A549 (cell line): ENCODE measurements at regions not wholly inside any gene's neighbourhood (a gene's known extent, or its start where the extent isn't known, plus 50 kb on each side); places are given as distances from the start of the nearest gene placed in this dataset.

Source experiments
- ATAC-seq, 2 experiments: fragments of 200-7000 bp in 1 of 2; fragments of >200 bp in 1 of 2; cut with Nextera tagmentation in 1 of 2; cut with Tn5 transposase in 1 of 2; 3 replicates each; pipeline versions ENCODE4 v1.8.0 to v1.9.1; 2018 to 2020; ENCODE audit warnings: mild to moderate bottlenecking in 1 of 2, moderate library complexity in 1 of 2
- CTCF ChIA-PET: fragments of 300-600 bp; sonication (Branson Sonifier 250); formaldehyde crosslinking; extraction: SDS; loops from one replicate; lab custom pipeline; 2021; ENCODE audit warnings: antibody characterized with exemption, inconsistent platforms; lab: Yijun Ruan, JAX
- POLR2A ChIA-PET: fragments of 350-600 bp; formaldehyde crosslinking; extraction: SDS; loops from one replicate; lab custom pipeline; 2021; ENCODE audit warnings: antibody characterized with exemption, inconsistent platforms; lab: Yijun Ruan, JAX
- DNase-seq, 2 experiments: peaks; one replicate each; pipeline versions ENCODE4 v3.0.0 to v3.0.0-alpha.2; 2011 to 2016; ENCODE audit warnings: low read depth in 1 of 2, low spot score in 1 of 2
- FAIRE-seq: peaks from 2 replicates; lab custom pipeline; 2011; peaks lifted over from hg19 to GRCh38; lab: Jason Lieb, UNC
- H3K27ac ChIP-seq, 2 experiments: fragments of >200 bp; sonication (Bioruptor Twin); formaldehyde crosslinking; 3 replicates each; pipeline ENCODE4 v1.5.1; 2016 to 2017
- H3K4me1 ChIP-seq: fragments of >200 bp; sonication (Bioruptor Twin); formaldehyde crosslinking; 3 replicates; pipeline ENCODE4 v1.6.1; 2016
- H3K4me2 ChIP-seq: fragments of >200 bp; sonication (Bioruptor Twin); formaldehyde crosslinking; 3 replicates; pipeline ENCODE4 v1.6.1; 2016
- H3K4me3 ChIP-seq: fragments of >200 bp; sonication (Bioruptor Twin); formaldehyde crosslinking; 3 replicates; pipeline ENCODE4 v1.5.1; 2016
- H3K9me3 ChIP-seq: fragments of >200 bp; sonication (Bioruptor Twin); formaldehyde crosslinking; 3 replicates; pipeline ENCODE4 v1.6.1; 2016
- BHLHE40 ChIP-seq: IDR thresholded peaks from 2 replicates; pipeline ENCODE4 v1.6.1; 2012; ENCODE audit warnings: low read depth, low read length, inconsistent platforms
- CBX2 ChIP-seq: fragments of 200-600 bp; sonication (generic); IDR thresholded peaks from 2 replicates; pipeline ENCODE4 v1.6.1; 2016; ENCODE audit warnings: low read depth, mild to moderate bottlenecking, borderline replicate concordance
- CBX8 ChIP-seq: fragments of 200-600 bp; sonication (generic); IDR thresholded peaks from 2 replicates; pipeline ENCODE4 v1.6.1; 2016
- CHD2 ChIP-seq: fragments of 150-350 bp; IDR thresholded peaks from 2 replicates; pipeline ENCODE4 v1.6.1; 2014; ENCODE audit warnings: low read length; ENCODE audit not compliant: partially characterized antibody
- CHD4 ChIP-seq: fragments of 200-600 bp; sonication (generic); IDR thresholded peaks from 2 replicates; pipeline ENCODE4 v1.6.1; 2016; ENCODE audit warnings: antibody characterized with exemption, mild to moderate bottlenecking, borderline replicate concordance
- EHMT2 ChIP-seq: fragments of 200-600 bp; sonication (generic); IDR thresholded peaks from 2 replicates; pipeline ENCODE4 v1.6.1; 2016; ENCODE audit warnings: antibody characterized with exemption, low read depth, mild to moderate bottlenecking, moderate library complexity
- ESRRA ChIP-seq: fragments of 150-350 bp; IDR thresholded peaks from 2 replicates; pipeline ENCODE4 v1.6.1; 2014; ENCODE audit warnings: mild to moderate bottlenecking, low read length, borderline replicate concordance
- FOSL2 ChIP-seq, 2 experiments: fragments of 450-650 bp in 1 of 2; fragments of >200 bp in 1 of 2; sonication (Bioruptor Twin) in 1 of 2; formaldehyde crosslinking; IDR thresholded peaks; 2 replicates each; pipeline versions ENCODE4 v1.5.0 to v1.6.1; 2016 to 2020; ENCODE audit warnings: mild to moderate bottlenecking in 1 of 2, moderate library complexity in 1 of 2
- FOXS1 ChIP-seq: fragments of 250-450 bp; sonication (Bioruptor Pico); IDR thresholded peaks from 2 replicates; pipeline ENCODE4 v1.5.0; 2020; ENCODE audit warnings: mild to moderate bottlenecking, moderate library complexity
- GATA3 ChIP-seq: IDR thresholded peaks from 2 replicates; pipeline ENCODE4 v1.6.1; 2012; ENCODE audit warnings: borderline replicate concordance
- HDAC2 ChIP-seq: fragments of 200-600 bp; sonication (generic); IDR thresholded peaks from 2 replicates; pipeline ENCODE4 v1.6.1; 2016
- HOXB5 ChIP-seq: fragments of 250-450 bp; sonication (Bioruptor Pico); IDR thresholded peaks from 2 replicates; pipeline ENCODE4 v1.5.0; 2020; ENCODE audit warnings: mild to moderate bottlenecking, moderate library complexity
- JUNB ChIP-seq: fragments of >200 bp; sonication (Bioruptor Twin); formaldehyde crosslinking; IDR thresholded peaks from 2 replicates; pipeline ENCODE4 v1.6.1; 2016
- KDM5A ChIP-seq: fragments of 200-600 bp; sonication (generic); IDR thresholded peaks from 2 replicates; pipeline ENCODE4 v1.6.1; 2016; ENCODE audit warnings: antibody characterized with exemption, mild to moderate bottlenecking
- NPAS2 ChIP-seq: fragments of 250-450 bp; sonication (Bioruptor Pico); IDR thresholded peaks from 2 replicates; pipeline ENCODE4 v1.8.0; 2022; ENCODE audit warnings: mild to moderate bottlenecking, moderate library complexity, borderline replicate concordance
- RCOR1 ChIP-seq: fragments of 150-350 bp; IDR thresholded peaks from 2 replicates; pipeline ENCODE4 v1.6.1; 2014; ENCODE audit warnings: antibody characterized with exemption, low read length, low read depth
- RNF2 ChIP-seq: fragments of 200-600 bp; sonication (generic); IDR thresholded peaks from 2 replicates; pipeline ENCODE4 v1.6.1; 2016; ENCODE audit warnings: low read depth, mild to moderate bottlenecking, antibody characterized with exemption, moderate library complexity, borderline replicate concordance
- SMC3 ChIP-seq: fragments of >200 bp; sonication (Bioruptor Twin); formaldehyde crosslinking; IDR thresholded peaks from 3 replicates; pipeline ENCODE4 v1.6.1; 2018; ENCODE audit warnings: inconsistent platforms
- SREBF2 ChIP-seq: fragments of 450-650 bp; IDR thresholded peaks from 2 replicates; pipeline ENCODE4 v1.6.1; 2014; ENCODE audit warnings: mild to moderate bottlenecking, moderate library complexity
- ZFP36 ChIP-seq: fragments of 450-650 bp; IDR thresholded peaks from 2 replicates; pipeline ENCODE4 v1.6.1; 2014; ENCODE audit warnings: borderline replicate concordance; ENCODE audit not compliant: partially characterized antibody
- WGBS: methylation state at CpG from one replicate; pipeline ENCODE4 v1.1.6; 2017; ENCODE audit errors: missing lambda C conversion rate; 5-methylcytosine and 5-hydroxymethylcytosine counted together
- TF ChIP-seq, protein P1 (sequence below): fragments of >200 bp; sonication (Bioruptor Twin); formaldehyde crosslinking; IDR thresholded peaks from 3 replicates; pipeline ENCODE4 v1.6.1; 2016
- TF ChIP-seq, protein P2 (sequence below): IDR thresholded peaks from 2 replicates; pipeline ENCODE4 v1.6.1; 2012; ENCODE audit warnings: low read depth, borderline replicate concordance
- TF ChIP-seq, protein P3 (sequence below): fragments of >200 bp; sonication (Bioruptor Twin); formaldehyde crosslinking; IDR thresholded peaks from 2 replicates; pipeline ENCODE4 v1.6.1; 2016
- TF ChIP-seq, protein P4 (sequence below): fragments of >200 bp; sonication (Bioruptor Twin); formaldehyde crosslinking; IDR thresholded peaks from 3 replicates; pipeline ENCODE4 v1.5.1; 2016
- TF ChIP-seq, protein P5 (sequence below): fragments of 250-450 bp; sonication (Bioruptor Pico); IDR thresholded peaks from 2 replicates; pipeline ENCODE4 v1.5.0; 2020; ENCODE audit warnings: low read depth, mild to moderate bottlenecking, moderate library complexity
- TF ChIP-seq, protein P6 (sequence below): fragments of 250-450 bp; sonication (Bioruptor Pico); IDR thresholded peaks from 2 replicates; pipeline ENCODE4 v1.5.0; 2021; ENCODE audit warnings: mild to moderate bottlenecking, moderate library complexity, borderline replicate concordance
- TF ChIP-seq, protein P7 (sequence below): IDR thresholded peaks from 2 replicates; pipeline ENCODE4 v1.6.1; 2012
- TF ChIP-seq, protein P8 (sequence below): fragments of 450-650 bp; IDR thresholded peaks from 2 replicates; pipeline ENCODE4 v1.6.1; 2014; ENCODE audit warnings: antibody characterized with exemption

DNA sequence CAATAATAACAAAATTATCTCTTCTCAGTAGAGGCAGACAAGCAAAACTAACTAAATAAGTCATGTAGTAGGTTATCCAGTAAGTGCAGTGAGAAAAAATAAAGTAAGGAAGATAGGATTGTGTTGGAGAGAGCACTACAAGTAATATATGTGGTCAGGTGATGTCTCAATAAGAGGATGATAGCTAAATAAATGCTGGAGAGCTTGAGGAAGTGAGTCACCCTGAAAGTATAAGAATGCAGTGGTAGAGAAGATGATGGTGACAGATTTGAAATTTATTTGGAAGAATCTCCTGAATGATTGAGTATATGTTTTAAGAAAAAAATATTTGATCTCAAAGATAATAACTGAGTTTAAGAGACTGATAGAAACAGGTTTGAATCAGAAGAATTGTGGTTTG, 152.2 kb upstream of the PRR20A start:
- ChIA-PET CTCF (no interaction called here), POLR2A (no interaction called here)
- FAIRE-seq = no peak
- H3K27ac ChIP-seq = no peak overlapping the region
- no peaks in the 10 kb centered on the region for H3K9me3 ChIP-seq
- TF ChIP-seq BHLHE40 (no peak), RNF2 (no peak), JUNB (no peak), CHD4 (no peak), NPAS2 (CRISPR knock-in tag) (no peak), EHMT2 (no peak), KDM5A (no peak), HOXB5 (no peak), CBX2 (no peak), CHD2 (no peak)
- TF ChIP-seq, protein P1, sequence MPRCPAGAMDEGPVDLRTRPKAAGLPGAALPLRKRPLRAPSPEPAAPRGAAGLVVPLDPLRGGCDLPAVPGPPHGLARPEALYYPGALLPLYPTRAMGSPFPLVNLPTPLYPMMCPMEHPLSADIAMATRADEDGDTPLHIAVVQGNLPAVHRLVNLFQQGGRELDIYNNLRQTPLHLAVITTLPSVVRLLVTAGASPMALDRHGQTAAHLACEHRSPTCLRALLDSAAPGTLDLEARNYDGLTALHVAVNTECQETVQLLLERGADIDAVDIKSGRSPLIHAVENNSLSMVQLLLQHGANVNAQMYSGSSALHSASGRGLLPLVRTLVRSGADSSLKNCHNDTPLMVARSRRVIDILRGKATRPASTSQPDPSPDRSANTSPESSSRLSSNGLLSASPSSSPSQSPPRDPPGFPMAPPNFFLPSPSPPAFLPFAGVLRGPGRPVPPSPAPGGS = no peak
- TF ChIP-seq, protein P2, sequence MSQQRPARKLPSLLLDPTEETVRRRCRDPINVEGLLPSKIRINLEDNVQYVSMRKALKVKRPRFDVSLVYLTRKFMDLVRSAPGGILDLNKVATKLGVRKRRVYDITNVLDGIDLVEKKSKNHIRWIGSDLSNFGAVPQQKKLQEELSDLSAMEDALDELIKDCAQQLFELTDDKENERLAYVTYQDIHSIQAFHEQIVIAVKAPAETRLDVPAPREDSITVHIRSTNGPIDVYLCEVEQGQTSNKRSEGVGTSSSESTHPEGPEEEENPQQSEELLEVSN = no peak
- ATAC-seq = no peak
- no peak overlapping the region for H3K4me3 ChIP-seq
- no peak overlapping the region for H3K4me2 ChIP-seq
- H3K4me1 ChIP-seq = no peaks in the 10 kb centered on the region
- DNase-seq = no peak

DNA sequence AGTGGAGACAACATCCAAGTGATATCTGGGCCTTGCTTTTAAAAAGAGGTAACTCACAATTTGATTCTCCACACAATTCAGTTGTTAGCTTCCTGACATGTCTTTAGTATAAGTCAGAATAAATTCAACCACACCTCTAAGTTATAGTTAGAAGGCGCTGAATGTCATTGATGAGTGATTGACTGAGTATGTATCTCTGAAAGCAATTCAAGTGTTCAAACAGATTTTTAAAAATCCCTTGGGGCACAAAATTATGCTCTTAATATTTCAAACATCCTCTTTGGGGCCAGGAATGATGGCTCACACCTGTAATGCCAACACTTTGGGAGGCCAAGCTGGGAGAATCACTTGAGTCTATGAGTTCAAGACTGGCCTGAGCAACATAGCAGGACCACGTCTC, 137.0 kb upstream of the PRR20A start:
- Histone ChIP-seq H3K9me3 (no peaks in the 10 kb centered on the region), H3K4me1 (no peaks in the 10 kb centered on the region), H3K27ac (no peak overlapping the region), H3K4me3 (no peak overlapping the region), H3K4me2 (no peak overlapping the region)
- 0% methylated on average over 2 of the region's 2 CpGs for WGBS
- DNase-seq = no peak
- CTCF ChIA-PET = no interaction called here
- FAIRE-seq = no peak
- no peak for ATAC-seq
- no peak for TF ChIP-seq SMC3
- no peak for TF ChIP-seq GATA3
- TF ChIP-seq, protein P3, sequence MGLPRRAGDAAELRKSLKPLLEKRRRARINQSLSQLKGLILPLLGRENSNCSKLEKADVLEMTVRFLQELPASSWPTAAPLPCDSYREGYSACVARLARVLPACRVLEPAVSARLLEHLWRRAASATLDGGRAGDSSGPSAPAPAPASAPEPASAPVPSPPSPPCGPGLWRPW = no peak
- TF ChIP-seq, protein P4, sequence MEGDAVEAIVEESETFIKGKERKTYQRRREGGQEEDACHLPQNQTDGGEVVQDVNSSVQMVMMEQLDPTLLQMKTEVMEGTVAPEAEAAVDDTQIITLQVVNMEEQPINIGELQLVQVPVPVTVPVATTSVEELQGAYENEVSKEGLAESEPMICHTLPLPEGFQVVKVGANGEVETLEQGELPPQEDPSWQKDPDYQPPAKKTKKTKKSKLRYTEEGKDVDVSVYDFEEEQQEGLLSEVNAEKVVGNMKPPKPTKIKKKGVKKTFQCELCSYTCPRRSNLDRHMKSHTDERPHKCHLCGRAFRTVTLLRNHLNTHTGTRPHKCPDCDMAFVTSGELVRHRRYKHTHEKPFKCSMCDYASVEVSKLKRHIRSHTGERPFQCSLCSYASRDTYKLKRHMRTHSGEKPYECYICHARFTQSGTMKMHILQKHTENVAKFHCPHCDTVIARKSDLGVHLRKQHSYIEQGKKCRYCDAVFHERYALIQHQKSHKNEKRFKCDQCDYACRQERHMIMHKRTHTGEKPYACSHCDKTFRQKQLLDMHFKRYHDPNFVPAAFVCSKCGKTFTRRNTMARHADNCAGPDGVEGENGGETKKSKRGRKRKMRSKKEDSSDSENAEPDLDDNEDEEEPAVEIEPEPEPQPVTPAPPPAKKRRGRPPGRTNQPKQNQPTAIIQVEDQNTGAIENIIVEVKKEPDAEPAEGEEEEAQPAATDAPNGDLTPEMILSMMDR = no peak
- TF ChIP-seq, protein P5, sequence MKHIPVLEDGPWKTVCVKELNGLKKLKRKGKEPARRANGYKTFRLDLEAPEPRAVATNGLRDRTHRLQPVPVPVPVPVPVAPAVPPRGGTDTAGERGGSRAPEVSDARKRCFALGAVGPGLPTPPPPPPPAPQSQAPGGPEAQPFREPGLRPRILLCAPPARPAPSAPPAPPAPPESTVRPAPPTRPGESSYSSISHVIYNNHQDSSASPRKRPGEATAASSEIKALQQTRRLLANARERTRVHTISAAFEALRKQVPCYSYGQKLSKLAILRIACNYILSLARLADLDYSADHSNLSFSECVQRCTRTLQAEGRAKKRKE (CRISPR knock-in tag) = no peak
- TF ChIP-seq, protein P6, sequence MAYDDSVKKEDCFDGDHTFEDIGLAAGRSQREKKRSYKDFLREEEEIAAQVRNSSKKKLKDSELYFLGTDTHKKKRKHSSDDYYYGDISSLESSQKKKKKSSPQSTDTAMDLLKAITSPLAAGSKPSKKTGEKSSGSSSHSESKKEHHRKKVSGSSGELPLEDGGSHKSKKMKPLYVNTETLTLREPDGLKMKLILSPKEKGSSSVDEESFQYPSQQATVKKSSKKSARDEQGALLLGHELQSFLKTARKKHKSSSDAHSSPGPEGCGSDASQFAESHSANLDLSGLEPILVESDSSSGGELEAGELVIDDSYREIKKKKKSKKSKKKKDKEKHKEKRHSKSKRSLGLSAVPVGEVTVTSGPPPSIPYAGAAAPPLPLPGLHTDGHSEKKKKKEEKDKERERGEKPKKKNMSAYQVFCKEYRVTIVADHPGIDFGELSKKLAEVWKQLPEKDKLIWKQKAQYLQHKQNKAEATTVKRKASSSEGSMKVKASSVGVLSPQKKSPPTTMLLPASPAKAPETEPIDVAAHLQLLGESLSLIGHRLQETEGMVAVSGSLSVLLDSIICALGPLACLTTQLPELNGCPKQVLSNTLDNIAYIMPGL = no peak
- no peak for TF ChIP-seq FOXS1 (CRISPR knock-in tag)
- no peak for TF ChIP-seq ZFP36
- TF ChIP-seq CBX8 = no peak
- TF ChIP-seq SREBF2 = no peak
- TF ChIP-seq, protein P7, sequence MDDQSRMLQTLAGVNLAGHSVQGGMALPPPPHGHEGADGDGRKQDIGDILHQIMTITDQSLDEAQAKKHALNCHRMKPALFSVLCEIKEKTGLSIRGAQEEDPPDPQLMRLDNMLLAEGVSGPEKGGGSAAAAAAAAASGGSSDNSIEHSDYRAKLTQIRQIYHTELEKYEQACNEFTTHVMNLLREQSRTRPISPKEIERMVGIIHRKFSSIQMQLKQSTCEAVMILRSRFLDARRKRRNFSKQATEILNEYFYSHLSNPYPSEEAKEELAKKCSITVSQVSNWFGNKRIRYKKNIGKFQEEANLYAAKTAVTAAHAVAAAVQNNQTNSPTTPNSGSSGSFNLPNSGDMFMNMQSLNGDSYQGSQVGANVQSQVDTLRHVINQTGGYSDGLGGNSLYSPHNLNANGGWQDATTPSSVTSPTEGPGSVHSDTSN = no peak
- no peak for TF ChIP-seq EHMT2
- TF ChIP-seq, protein P8, sequence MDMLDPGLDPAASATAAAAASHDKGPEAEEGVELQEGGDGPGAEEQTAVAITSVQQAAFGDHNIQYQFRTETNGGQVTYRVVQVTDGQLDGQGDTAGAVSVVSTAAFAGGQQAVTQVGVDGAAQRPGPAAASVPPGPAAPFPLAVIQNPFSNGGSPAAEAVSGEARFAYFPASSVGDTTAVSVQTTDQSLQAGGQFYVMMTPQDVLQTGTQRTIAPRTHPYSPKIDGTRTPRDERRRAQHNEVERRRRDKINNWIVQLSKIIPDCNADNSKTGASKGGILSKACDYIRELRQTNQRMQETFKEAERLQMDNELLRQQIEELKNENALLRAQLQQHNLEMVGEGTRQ = no peak
- TF ChIP-seq ESRRA = no peak
- no peak for TF ChIP-seq RNF2
- no peak for TF ChIP-seq HDAC2
- no peak for TF ChIP-seq RCOR1
- no peak for TF ChIP-seq FOSL2 (IDR thresholded peaks at IDR 0.05)
- no peak for TF ChIP-seq FOSL2 (CRISPR knock-in tag; IDR thresholded peaks at IDR 0.05)
- no peak for TF ChIP-seq CHD2
- POLR2A ChIA-PET = no interaction called here
